Motor neuron (in vitro differentiated cells): ENCODE measurements at regions not wholly inside any gene's neighbourhood (a gene's known extent, or its start where the extent isn't known, plus 50 kb on each side); places are given as distances from the start of the nearest gene placed in this dataset.
"Not testable (repeated sequence)": the region's sequence is repeated elsewhere in the genome, so short reads cannot be mapped to it uniquely, and the experiment has no call there.

Experiments
- ATAC-seq, 8 experiments: fragments of 200-7000 bp; cut with Tn5 transposase; replicated peaks in 6 of 8; 2 replicates each; pipeline ENCODE4 v1.8.0; 2021; ENCODE audit warnings: mild to moderate bottlenecking in 8 of 8, moderate library complexity in 8 of 8
- H3K27ac ChIP-seq, 2 donors: fragments of 250-450 bp; sonication (Bioruptor Pico); 2 replicates each; pipeline ENCODE4 v1.9.0; 2021; ENCODE audit warnings: antibody characterized with exemption in 2 of 2, mild to moderate bottlenecking in 2 of 2, moderate library complexity in 1 of 2
- H3K4me1 ChIP-seq, 2 donors: fragments of 250-450 bp; sonication (Bioruptor Pico); replicated peaks in 1 of 2; 2 replicates each; pipeline ENCODE4 v1.6.1; 2021; ENCODE audit warnings: antibody characterized with exemption in 2 of 2, mild to moderate bottlenecking in 2 of 2, moderate library complexity in 1 of 2
- H3K4me3 ChIP-seq, 5 donors: fragments of 250-450 bp; sonication (Bioruptor Pico); 2 replicates each; pipeline ENCODE4 v1.9.0; 2021; ENCODE audit warnings: antibody characterized with exemption in 5 of 5, mild to moderate bottlenecking in 5 of 5, moderate library complexity in 4 of 5
- WGBS, 10 experiments: fragments of 450-650 bp; shearing (Covaris generic); methylation state at CpG; one replicate each; pipeline ENCODE4 v1.0.0; 2022; 5-methylcytosine and 5-hydroxymethylcytosine counted together
- in situ Hi-C, 9 experiments: fragments of 400-800 bp; cut with MboI; loops; one replicate each; pipeline ENCODE4 v1.15.0; 2021; ENCODE audit warnings: low sequenced_read_pairs in 9 of 9, low pct_unique_long_range_greater_than_20kb in 2 of 9; ENCODE audit not compliant: unreplicated experiment in 9 of 9

- in situ Hi-C loops = no loop called here
- Histone ChIP-seq H3K27ac (no peak overlapping the region), H3K4me1 (peaks cover 0 to 4% of the 10 kb centered on the region in 2 donors), H3K4me3 (no peak overlapping the region)
- 80 to 100% (median 100%) methylated on average over 1 of the region's 1 CpG; no CpG with 5 or more reads in 2 of the 10 experiments for WGBS, 10 experiments
- ATAC-seq = no peak
Measured at GRCh38 chr12:89289720-89290119, 62.6 kb downstream of the DUSP6 start.

GRCh38 chr12:89288959-89289358 lies 63.3 kb downstream of the DUSP6 start:
- no peak overlapping the region for H3K4me3 ChIP-seq
- peak in 1 of 8 experiments; percentile 29 for ATAC-seq
- H3K27ac ChIP-seq = no peak overlapping the region
- peaks cover 0 to 4% of the 10 kb centered on the region in 2 donors for H3K4me1 ChIP-seq
- in situ Hi-C loops = no loop called here

- no peak for ATAC-seq
- H3K4me3 ChIP-seq = no peak overlapping the region
- in situ Hi-C loops = no loop called here
- WGBS, 10 experiments = 37 to 79% (median 60%) methylated on average over 2 to 3 of the region's 3 CpGs; no CpG with 5 or more reads in 4 of the 10 experiments
- H3K4me1 ChIP-seq = no peaks in the 10 kb centered on the region
- no peak overlapping the region for H3K27ac ChIP-seq
Measured at GRCh38 chr12:89286501-89286900, 65.8 kb downstream of the DUSP6 start.

GRCh38 chr12:89281539-89281867 lies 70.8 kb downstream of the DUSP6 start:
- Histone ChIP-seq H3K4me3 (no peak overlapping the region), H3K27ac (no peak overlapping the region), H3K4me1 (peaks cover 0 to 5% of the 10 kb centered on the region in 2 donors)
- in situ Hi-C loops = no loop called here
- no peak for ATAC-seq
- WGBS, 10 experiments = 64 to 100% (median 100%) methylated on average over 1 to 4 of the region's 4 CpGs; no CpG with 5 or more reads in 3 of the 10 experiments

- peak in 2 of 8 experiments; percentile 14 to 32 for ATAC-seq
- in situ Hi-C loops = no loop called here
- H3K4me3 ChIP-seq = no peak overlapping the region
- no peak overlapping the region for H3K27ac ChIP-seq
- H3K4me1 ChIP-seq = peaks cover 0 to 5% of the 10 kb centered on the region in 2 donors
- WGBS, 10 experiments = 0 to 73% (median 43%) methylated on average over 1 to 5 of the region's 5 CpGs
Measured at GRCh38 chr12:89280833-89281538, 71.3 kb downstream of the DUSP6 start.

GRCh38 chr12:89279499-89279898 lies 72.8 kb downstream of the DUSP6 start:
- ATAC-seq = no peak
- Histone ChIP-seq H3K27ac (no peak overlapping the region), H3K4me1 (peaks cover 0 to 5% of the 10 kb centered on the region in 2 donors), H3K4me3 (no peak overlapping the region)
- 46 to 100% (median 84%) methylated on average over 1 to 4 of the region's 4 CpGs; no CpG with 5 or more reads in 1 of the 10 experiments for WGBS, 10 experiments
- in situ Hi-C loops = no loop called here

GRCh38 chr12:89278862-89279261 lies 73.4 kb downstream of the DUSP6 start:
- H3K27ac ChIP-seq = no peak overlapping the region
- in situ Hi-C loops = no loop called here
- peaks cover 0 to 5% of the 10 kb centered on the region in 2 donors for H3K4me1 ChIP-seq
- H3K4me3 ChIP-seq = no peak overlapping the region
- ATAC-seq = no peak
- WGBS, 10 experiments = 50 to 100% (median 71%) methylated on average over 1 to 6 of the region's 6 CpGs; no CpG with 5 or more reads in 1 of the 10 experiments

- peaks cover 0 to 5% of the 10 kb centered on the region in 2 donors for H3K4me1 ChIP-seq
- H3K4me3 ChIP-seq = no peak overlapping the region
- H3K27ac ChIP-seq = no peak overlapping the region
- in situ Hi-C loops = no loop called here
- WGBS, 10 experiments = 85 to 100% (median 97%) methylated on average over 2 to 4 of the region's 4 CpGs; no CpG with 5 or more reads in 1 of the 10 experiments
- no peak for ATAC-seq
Measured at GRCh38 chr12:89278169-89278568, 74.1 kb downstream of the DUSP6 start.

GRCh38 chr12:89276860-89277259 lies 75.4 kb downstream of the DUSP6 start:
- ATAC-seq = no peak
- peaks cover 0 to 5% of the 10 kb centered on the region in 2 donors for H3K4me1 ChIP-seq
- no peak overlapping the region for H3K4me3 ChIP-seq
- in situ Hi-C loops = no loop called here
- no peak overlapping the region for H3K27ac ChIP-seq
- 44 to 91% (median 60%) methylated on average over 1 to 2 of the region's 2 CpGs; no CpG with 5 or more reads in 3 of the 10 experiments for WGBS, 10 experiments

GRCh38 chr12:89273525-89273924 lies 78.8 kb downstream of the DUSP6 start:
- 20 to 100% (median 57%) methylated on average over 1 to 2 of the region's 2 CpGs for WGBS, 10 experiments
- in situ Hi-C loops = no loop called here

GRCh38 chr12:89270548-89270947 lies 81.8 kb downstream of the DUSP6 start:
- no peak for ATAC-seq
- 66 to 96% (median 91%) methylated on average over 2 to 4 of the region's 4 CpGs for WGBS, 10 experiments
- Histone ChIP-seq H3K4me1 (no peaks in the 10 kb centered on the region), H3K4me3 (no peak overlapping the region), H3K27ac (no peak overlapping the region)
- in situ Hi-C loops = no loop called here

More at GRCh38 chr12:89273525-89273924, 78.8 kb downstream of the DUSP6 start:
- Histone ChIP-seq H3K4me1 (no peaks in the 10 kb centered on the region), H3K4me3 (no peak overlapping the region), H3K27ac (no peak overlapping the region)
- ATAC-seq = no peak

GRCh38 chr12:89269174-89269573 lies 83.1 kb downstream of the DUSP6 start:
- in situ Hi-C loops = no loop called here
- H3K4me3 ChIP-seq = no peak overlapping the region
- H3K4me1 ChIP-seq = no peaks in the 10 kb centered on the region
- no peak overlapping the region for H3K27ac ChIP-seq
- no peak for ATAC-seq
- WGBS, 10 experiments = 72 to 100% (median 91%) methylated on average over 1 to 3 of the region's 3 CpGs

GRCh38 chr12:89267404-89267803 lies 84.9 kb downstream of the DUSP6 start:
- Histone ChIP-seq H3K4me1 (no peaks in the 10 kb centered on the region), H3K27ac (no peak overlapping the region), H3K4me3 (no peak overlapping the region)
- in situ Hi-C loops = no loop called here
- ATAC-seq = no peak
- WGBS, 10 experiments = 0 to 100% (median 68%) methylated on average over 1 to 3 of the region's 3 CpGs; no CpG with 5 or more reads in 1 of the 10 experiments

- WGBS, 10 experiments = 55 to 92% (median 79%) methylated on average over 1 to 16 of the region's 16 CpGs; no CpG with 5 or more reads in 1 of the 10 experiments
- H3K27ac ChIP-seq, H3K4me1 ChIP-seq, H3K4me3 ChIP-seq, in situ Hi-C loops, ATAC-seq: not testable (repeated sequence)
Measured at GRCh38 chr12:89266574-89267188, 85.6 kb downstream of the DUSP6 start.
